Activated CD8-positive, alpha-beta memory T cell treated with anti-CD3 and anti-CD28 coated beads for 4 hours (primary cell): ENCODE measurements at regions not wholly inside any gene's neighbourhood (a gene's known extent, or its start where the extent isn't known, plus 50 kb on each side); places are given as distances from the start of the nearest gene placed in this dataset.
"Not testable (repeated sequence)": the region's sequence is repeated elsewhere in the genome, so short reads cannot be mapped to it uniquely, and the experiment has no call there.

Experiments used
- DNase-seq, 2 donors: peaks; one replicate each; pipeline ENCODE4 v3.0.0-alpha.2; 2020; ENCODE audit warnings: low read depth in 2 of 2

DNA sequence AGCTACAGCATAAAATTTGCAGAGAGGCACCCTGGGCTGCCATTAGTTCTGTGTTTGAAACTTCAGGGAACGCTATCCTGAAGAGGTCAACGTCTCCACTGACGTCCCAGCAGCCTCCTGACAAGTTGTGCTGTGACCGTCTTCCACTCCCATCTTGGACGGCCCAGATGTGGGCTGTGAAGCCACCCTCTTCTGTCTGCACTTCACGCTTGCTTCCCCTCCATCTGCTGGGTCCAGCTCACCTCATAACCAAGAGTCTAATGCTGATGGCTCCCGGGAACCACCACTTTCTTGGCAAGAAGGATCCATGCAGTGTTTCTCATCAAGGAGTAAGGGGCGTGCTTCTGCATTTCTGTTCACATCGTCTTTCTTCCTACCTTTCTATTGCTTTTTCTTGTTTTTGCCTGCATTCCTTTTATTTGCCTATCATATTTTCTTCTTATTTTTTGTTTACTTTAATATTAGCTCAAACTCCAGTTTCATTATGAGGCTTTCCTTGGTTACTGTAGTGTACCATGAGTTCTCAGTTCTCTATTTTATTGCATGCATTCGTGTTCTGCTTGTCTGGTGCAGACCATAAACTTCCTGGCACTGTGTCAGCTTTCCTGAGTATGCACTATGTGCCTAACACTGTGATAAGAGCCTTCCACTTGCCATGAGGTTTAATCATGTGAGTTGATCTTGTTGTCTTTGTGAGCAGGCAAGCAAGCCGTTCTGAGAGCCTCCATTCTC, 631.8 kb upstream of the RAB6C start:
- no peak for DNase-seq

DNA sequence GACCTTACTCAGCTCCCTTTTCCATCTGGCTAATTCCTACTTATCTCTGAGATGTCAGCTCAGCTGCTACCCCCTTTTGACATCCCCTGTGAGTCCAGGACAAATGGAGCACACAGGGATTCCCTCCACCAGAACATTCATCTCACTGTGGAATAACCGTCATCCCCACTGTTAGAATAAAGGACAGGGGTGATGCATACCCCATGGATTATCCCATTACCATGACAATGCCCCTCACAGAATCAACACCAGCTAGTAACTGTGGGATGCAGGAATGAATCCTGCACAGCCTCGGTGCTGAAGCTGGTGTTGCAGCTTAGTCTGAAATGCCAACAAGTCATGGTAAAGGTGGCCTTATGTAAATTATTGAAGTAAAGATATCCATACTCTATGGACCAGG, 624.8 kb upstream of the RAB6C start:
- DNase-seq = no peak

DNA sequence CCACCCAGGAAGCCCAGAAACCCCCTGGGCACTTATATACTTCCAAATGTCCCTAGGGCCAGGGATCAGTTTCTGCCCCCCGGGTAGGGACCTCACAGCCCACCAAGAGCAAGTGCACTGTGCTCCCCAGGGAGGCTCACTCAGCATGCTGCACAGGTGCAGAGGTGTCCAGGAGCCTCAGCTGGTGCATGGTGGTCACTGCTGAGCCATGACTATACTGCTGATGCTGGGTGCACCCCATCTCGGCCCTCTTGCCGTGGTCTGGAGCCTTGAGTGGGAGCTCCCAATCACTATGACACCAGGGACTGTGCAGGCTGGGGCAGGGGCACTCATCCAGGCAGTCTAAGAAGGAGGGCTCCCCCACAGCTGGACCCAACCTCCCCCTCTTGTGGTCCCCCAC, 617.8 kb upstream of the RAB6C start:
- no peak for DNase-seq

DNA sequence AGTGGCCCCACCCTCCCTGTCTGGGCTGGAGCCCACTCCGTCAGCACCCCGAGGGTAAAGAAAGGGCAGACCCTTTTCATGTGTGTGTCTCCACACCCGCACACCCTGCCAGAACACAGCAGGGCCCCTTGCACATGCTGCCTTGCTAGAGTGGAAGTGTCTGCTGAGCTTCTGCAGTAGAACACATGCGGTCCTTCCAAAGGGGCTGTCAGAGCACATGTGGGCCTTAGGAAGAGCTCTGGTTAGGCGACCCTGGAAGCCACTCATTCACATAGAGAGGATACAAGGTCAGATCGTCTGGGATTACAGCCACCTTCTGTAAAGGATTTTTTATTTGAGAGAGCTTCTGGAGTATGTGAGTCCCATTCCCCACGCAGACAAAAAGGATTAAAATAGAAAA, 613.2 kb upstream of the RAB6C start:
- DNase-seq = no peak

DNA sequence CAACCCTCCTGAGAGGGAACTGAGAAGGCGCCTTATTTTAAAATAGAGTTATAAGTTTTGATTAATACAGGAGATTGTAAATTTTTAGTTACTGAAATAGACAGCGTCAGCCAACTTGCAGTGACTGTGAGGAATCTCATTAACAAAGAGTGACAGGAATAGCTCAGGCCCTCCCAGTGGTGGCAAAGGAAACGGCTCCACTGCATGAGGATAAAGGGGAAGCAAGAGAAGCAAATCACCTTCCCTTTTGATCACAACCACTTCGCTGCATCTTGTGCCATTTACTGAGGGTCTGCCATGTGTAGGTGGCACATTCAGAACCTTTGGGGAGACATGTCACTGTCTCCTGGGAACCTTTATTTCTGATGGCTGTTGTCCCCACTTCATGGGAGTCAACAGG, 612.4 kb upstream of the RAB6C start:
- no peak for DNase-seq

DNA sequence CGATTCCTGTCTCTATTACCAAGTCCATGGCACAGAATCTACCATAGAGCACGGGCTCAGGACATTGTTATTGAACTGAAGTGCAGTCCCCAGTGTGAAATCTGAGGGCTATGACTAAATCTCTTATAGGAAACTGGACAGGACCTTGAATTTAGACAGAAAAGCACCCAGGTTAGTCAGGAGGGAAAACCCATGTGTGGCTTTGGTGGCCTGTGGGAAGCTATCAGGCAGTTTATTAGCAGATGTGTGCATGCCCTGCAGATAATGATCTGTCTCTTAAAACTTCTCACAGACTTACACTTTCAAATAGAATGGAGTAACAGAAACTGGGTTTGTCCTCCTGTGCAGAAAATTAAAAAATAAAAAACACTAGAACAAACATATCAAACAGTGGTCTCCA, 610.0 kb upstream of the RAB6C start:
- DNase-seq = no peak

DNA sequence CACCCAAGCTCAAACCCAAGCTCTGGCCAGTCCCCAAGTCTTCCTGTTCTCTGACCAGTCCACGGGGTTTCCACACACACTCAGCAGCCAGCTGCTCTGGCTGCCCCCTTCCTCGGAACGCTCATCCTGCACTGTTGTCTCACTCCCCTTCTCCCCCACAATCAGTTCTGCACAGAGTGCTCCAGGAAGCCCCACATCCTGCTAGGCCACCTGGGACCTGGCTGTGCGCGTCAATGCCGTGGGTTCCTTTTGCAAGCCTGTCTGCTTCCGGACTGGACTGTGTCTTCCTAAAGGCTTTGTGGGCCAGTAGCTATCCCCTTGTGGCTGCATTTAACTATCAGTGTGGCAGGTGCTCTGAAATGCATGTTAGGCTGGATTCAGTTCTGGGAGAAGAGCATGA, 605.0 kb upstream of the RAB6C start:
- no peak for DNase-seq

DNA sequence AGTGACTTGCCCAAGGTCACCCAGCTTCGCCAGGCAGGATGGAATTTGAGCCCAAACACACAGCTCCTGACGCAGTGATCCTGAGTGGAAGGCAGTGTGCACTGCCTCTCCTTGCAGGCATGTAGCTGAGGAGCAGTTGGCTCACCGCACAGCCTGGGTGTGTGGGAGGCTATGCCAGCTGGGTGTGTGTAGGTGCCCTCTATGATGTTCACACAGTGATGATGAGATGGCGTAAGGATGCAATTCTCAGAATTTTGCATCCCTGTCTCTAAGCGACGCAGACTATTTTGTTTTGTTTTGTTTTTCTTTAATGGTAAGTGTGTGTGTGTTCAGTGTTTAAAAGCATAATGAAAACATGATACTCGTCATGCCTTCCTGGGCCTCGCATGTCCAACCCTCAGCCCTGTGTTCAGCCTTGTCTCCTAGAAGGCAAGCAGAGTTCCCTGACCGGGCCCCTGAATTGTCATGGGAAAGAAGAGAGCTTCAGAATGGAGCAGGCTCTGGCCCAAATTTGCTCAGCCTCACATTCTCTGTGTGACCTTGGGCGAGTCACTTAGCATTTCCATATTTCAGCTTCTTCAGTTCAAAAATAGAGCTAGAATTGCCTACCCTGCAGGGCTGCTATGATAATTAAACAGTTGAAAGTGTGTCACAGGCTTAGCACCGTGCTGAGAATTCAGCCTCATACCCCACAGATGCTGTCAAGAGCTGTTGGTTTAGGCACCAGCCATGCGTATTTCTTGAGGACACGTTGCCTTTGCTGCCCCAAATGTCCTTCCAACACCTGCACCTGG, 603.6 kb upstream of the RAB6C start:
- DNase-seq = no peak

DNA sequence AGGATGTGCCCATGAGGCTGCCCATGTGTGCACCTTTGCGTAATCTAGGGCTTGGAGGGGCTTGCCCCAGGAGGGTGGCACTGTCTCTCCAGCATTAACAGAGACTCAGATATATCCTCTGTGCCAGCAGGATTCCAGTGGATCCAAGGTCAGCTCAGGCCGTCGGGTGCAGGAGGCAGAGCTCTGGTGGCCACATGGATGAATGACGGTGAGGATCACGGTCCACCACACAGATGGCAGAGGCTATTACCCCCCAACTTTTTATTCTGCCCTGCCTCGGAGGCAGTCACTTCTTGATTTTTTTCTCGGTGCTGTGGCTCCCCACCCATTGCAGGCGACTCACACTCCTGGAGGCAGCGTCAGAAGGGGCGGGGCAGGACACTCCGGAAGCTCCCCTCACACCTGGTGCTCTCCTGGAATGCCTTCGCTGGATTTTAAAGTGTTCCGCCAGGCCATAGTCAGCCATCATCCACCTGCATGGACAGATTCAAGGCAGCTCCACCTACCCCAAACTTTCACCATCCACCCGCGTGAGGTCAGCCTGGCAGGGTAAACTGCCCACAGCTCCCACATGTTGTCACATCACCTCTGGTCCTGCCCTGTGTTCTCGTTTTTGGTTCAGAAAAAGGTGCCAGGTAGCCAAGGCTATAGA, 602.9 kb upstream of the RAB6C start:
- no peak for DNase-seq

DNA sequence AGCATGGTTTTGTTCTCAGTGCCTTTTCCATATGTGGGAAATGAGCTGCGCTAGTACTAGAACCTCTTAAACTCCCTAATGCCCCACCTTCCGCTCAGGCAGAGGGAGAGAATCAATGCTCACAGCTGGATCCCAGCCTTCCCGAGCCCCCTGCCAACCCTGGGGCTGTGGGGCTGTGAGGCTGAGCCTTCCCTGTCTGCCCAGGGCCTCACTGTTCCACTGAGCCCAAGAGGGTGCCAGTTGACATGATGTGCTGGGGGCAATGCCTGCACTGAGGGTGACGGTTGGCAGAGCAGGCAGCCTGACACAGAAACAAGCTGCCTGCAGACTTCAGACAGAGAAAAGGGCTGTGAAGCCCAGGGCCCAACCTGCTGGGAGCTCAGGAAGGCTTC, 602.4 kb upstream of the RAB6C start:
- no peak for DNase-seq

DNA sequence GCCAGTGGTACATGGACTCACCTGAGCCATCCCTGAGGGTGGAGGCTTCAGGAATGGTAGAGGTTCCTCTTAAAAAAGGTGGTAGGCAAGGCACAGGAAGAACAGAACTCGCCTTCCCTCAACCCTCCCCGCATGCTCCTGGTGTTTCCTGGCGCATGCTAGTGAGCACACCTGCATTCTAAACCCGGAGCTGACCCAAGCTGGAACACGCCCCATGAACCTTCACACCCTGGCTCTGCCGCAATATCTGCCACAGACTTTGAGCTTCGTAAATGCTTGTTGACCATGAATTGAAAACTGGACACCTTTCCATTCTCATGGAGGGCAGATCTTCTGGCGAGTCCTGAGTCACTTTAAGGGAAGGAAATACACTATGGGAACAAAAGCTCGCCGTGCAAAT, 601.3 kb upstream of the RAB6C start:
- DNase-seq = no peak

DNA sequence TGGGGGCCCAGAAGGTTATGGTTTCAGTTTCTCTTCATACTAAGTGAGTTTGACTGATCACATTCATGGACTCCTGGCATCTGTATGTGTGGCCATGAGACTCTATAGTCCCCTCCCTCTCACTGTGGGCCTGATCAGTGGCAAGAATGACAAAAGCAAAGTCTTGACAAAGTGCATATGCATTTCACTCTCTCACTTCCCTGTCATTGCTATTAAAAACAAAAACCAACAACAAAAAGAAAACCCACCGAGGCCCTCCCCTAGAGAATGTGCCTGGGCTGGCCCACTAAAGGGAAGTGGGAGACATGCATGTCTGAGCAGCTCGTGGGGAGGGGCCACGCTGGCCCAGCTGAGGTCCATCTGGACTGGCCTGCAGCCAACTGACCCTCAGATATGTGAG, 600.1 kb upstream of the RAB6C start:
- DNase-seq = no peak

DNA sequence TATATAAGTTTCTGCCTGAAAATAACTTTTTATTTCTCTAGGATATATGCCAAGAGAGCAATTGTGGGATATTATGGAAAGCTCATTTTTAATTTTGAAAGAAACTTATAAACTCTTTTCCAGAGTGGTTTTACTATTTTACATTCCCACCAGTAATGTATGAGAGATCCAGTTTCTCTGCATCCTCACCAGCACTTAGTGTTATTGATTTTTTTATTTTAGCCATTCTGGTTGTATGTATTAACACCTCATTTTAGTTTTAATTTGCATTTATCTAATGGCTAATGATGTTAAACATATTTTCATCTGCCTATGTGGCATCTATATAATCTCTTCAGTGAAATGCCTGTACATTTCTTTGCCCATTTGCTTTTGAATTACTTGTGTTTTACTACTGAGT, 597.7 kb upstream of the RAB6C start:
- DNase-seq = no peak

DNA sequence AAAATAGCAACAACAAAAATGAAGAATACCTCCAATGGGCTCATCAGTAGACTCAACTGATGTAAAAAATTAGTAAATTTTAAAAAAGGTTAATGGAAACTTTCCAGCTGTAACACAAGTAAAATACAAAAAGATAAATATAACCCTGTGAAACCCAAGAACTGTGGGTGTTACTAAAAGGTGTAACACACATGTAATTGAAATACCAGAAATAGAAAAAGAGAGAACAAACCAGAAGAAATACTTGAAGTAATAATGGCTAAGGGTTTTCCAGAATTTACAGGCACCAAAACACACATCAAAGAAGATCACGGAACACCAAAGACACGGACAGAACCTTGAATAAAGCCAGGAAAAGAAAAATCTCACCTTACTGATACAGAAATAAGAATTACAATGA, 590.6 kb upstream of the RAB6C start:
- no peak for DNase-seq

DNA sequence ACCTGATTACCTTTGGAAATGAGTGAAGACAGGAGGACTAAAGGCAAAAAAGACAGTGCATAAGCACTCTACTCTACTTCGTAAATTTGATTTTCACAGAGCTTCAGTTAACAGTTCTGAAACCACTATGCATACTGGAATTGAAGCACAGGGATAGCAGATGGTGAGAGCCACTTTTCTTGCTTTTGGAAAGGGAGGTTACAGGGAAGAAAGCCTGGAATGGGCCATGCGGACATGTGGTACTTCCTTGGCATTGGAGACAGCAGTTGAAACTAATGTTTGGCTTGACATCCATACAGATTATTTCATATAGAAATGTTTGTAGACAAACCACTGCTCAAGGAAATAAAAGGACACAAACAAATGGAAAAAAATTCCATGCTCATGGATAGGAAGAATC, 585.6 kb upstream of the RAB6C start:
- no peak for DNase-seq

DNA sequence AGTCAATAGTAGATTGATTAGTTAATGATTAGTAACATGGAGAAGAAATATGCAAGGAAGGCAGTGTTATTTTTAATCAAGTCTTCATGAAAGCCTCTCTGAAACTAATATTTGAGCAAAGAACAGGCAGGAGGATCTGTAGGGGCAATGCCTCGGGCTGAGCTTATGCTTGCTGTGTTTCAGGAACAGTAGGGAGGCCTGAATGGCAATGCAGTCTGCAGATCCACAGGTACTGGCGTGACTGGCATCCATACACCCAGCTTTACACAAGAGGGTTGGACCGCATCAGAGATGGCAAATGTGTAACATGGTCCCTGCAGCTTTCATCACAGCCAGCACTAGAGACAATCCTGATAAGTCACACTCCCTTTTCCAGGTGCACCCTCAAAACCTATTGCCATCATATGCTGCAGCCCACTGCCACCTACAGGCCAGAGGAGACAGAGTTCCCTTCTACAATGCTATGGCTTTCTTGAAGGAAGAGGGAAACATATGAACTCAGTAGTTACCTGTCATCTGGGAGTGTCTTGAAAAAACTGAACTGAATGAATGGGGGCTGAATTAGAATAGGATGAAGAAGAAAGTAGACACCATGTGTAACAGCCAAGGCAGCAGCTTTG, 582.4 kb upstream of the RAB6C start:
- DNase-seq = no peak

DNA sequence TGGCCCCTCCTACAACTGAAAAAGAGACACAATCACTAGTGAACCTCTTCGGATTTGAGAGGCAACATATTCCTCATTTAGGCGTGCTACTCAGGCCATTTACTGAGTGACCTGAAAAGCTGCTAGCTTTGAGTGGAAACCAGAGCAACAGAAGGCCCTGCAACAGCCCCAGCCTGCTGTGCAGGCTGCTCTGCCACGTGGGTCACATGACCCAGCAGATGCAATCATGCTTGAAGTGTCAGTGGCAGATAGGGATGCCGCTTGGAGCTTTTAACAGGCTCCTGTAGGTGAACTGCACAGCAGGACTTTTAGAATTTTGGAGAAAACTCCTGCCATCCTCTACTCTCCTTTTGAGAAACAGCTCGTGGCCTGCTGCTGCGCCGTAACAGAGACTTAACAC, 578.6 kb upstream of the RAB6C start:
- DNase-seq = no peak

DNA sequence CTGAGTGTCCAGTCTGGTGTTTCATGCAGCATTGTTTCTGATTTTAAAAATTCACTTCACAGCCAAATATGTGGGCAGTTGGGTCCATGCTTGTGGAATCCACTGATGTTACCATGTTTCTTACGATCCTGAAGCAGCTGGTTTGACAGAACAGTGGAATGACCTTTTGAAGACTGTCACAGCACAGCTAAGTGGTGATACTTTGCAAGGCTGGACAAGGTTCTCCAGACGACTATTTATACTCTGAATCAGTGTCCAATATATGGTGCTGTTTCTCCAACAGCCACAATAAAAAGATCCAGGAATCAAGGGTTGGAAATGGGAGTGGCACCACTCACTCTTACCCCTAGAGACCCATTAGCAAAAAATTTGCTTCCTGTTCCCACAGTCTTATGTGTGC, 577.4 kb upstream of the RAB6C start:
- no peak for DNase-seq

DNA sequence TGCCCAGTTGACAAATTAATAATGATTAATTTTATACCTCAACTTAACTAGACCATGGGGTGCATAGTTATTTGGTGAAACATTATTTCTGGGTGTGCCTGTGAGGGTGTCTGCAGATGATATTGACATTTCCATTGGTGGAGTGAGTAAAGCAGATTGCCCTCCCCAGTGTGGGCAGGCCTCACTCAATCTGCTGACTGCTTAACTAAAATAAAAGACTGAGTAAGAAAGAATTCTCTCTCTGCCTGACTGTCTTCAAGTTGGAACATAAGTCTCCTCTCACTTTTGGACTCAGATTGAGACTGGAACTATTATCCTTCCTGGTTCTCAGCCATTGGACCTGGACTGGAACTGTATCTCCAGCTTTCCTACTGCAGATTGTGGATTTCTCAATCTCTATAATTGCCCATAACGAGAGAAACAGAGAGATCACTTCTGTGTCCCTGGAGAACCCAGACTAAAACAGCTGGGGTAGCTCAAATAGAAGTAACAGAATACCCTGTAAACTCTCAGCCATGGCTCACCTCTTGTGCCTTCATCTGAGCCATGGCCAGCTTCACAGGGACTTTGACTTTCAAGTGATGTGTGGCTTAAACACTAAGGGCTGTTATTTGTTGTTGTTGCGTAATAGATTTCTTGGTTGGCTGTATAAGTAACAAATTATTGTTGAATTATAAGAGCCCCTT, 575.3 kb upstream of the RAB6C start:
- no peak for DNase-seq

DNA sequence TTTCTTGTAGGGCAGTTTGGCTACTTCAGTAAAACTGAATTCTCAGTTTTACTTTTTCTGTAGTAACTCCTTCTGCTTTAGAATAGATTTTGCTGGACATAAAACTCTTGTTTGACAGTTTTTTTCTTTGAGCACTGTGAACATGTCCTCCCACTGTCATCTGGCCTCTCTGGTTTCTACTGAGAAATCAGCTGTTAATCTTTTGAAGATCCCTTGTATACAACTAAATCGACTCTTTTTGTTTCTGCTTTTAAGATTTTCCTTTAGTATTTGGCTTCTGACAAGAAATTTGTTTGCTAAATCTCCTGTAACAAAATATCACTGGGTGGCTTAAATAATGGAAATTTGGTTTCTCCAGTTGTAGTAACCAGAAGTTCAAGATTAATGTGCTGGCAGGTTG, 570.9 kb upstream of the RAB6C start:
- no peak for DNase-seq

DNA sequence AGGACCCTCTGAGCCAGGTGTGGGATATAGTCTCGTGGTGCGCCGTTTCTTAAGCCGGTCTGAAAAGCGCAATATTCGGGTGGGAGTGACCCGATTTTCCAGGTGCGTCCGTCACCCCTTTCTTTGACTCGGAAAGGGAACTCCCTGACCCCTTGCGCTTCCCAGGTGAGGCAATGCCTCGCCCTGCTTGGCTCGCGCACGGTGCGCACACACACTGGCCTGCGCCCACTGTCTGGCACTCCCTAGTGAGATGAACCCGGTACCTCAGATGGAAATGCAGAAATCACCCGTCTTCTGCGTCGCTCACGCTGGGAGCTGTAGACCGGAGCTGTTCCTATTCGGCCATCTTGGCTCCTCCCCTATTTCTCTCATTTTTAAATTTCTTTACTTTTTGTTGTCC, 562.4 kb upstream of the RAB6C start:
- DNase-seq = not testable (repeated sequence)

DNA sequence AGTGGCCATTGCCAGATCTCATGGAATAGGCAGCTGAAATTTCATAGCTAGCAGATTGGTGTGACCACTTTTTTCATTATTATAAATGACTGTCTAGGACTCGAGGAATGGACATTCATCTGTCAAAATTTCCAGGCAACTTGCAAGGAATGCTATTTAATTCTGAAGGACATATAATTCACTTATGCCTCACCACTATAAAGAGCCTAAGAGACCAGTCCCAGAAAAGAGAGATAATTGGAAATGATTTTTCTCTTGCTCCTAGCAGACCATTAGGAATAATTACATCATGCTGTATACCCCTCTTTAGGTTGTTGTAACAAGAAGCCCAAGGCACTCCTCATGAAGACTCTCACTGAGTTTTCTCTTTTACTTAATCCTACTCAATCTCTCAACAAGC, 557.4 kb upstream of the RAB6C start:
- no peak for DNase-seq
